Astrocyte (in vitro differentiated cells and primary cell): ENCODE measurements at regions not wholly inside any gene's neighbourhood (a gene's known extent, or its start where the extent isn't known, plus 50 kb on each side); places are given as distances from the start of the nearest gene placed in this dataset.
A peak's percentile ranks its signal among the peaks of the same experiment; 100 is the strongest.

ENCODE experiments used
- DNase-seq: peaks from one replicate; pipeline ENCODE4 v3.0.0-alpha.2; 2010; ENCODE audit warnings: low read depth
- FAIRE-seq: peaks from 2 replicates; lab custom pipeline; 2011; peaks lifted over from hg19 to GRCh38; lab: Jason Lieb, UNC
- H2AFZ ChIP-seq: 2 replicates; pipeline ENCODE4 v1.6.0; 2012; ENCODE audit warnings: low read depth, low read length, inconsistent platforms
- H3K27ac ChIP-seq: 2 replicates; pipeline ENCODE4 v1.5.1; 2011; ENCODE audit warnings: low read depth, low read length, inconsistent platforms
- H3K27me3 ChIP-seq: 2 replicates; pipeline ENCODE4 v1.6.0; 2011; ENCODE audit warnings: low read length, inconsistent platforms; ENCODE audit not compliant: insufficient read depth
- H3K36me3 ChIP-seq: 2 replicates; pipeline ENCODE4 v1.5.1; 2011; ENCODE audit warnings: low read length, inconsistent platforms; ENCODE audit not compliant: insufficient read depth
- H3K4me1 ChIP-seq: 2 replicates; pipeline ENCODE4 v1.5.1; 2011; ENCODE audit warnings: low read length, inconsistent platforms; ENCODE audit not compliant: insufficient read depth
- H3K4me2 ChIP-seq: 2 replicates; pipeline ENCODE4 v1.6.0; 2012; ENCODE audit warnings: low read length, inconsistent platforms
- H3K4me3 ChIP-seq: 2 replicates; pipeline ENCODE4 v1.5.1; 2011; ENCODE audit warnings: low read depth, mild to moderate bottlenecking, low read length, inconsistent platforms; ENCODE audit not compliant: insufficient read depth
- H3K79me2 ChIP-seq: 2 replicates; pipeline ENCODE4 v1.6.0; 2012; ENCODE audit warnings: mild to moderate bottlenecking, low read length, inconsistent platforms; ENCODE audit not compliant: insufficient read depth
- H3K9ac ChIP-seq: 2 replicates; pipeline ENCODE4 v1.6.0; 2012; ENCODE audit warnings: mild to moderate bottlenecking, low read length, inconsistent platforms
- H3K9me3 ChIP-seq: 2 replicates; pipeline ENCODE4 v1.5.1; 2012; ENCODE audit warnings: low read depth, mild to moderate bottlenecking, low read length, inconsistent platforms; ENCODE audit not compliant: insufficient read depth
- H4K20me1 ChIP-seq: 2 replicates; pipeline ENCODE4 v1.6.0; 2012; ENCODE audit warnings: low read length, inconsistent platforms; ENCODE audit not compliant: insufficient read depth
- H3K27ac Mint-ChIP-seq: one replicate; pipeline ENCODE4 v1.8.0; 2021; ENCODE audit warnings: mild to moderate bottlenecking, mixed read lengths; ENCODE audit not compliant: unreplicated experiment
- H3K27me3 Mint-ChIP-seq: one replicate; pipeline ENCODE4 v1.8.0; 2021; ENCODE audit warnings: low read depth, mixed read lengths; ENCODE audit not compliant: unreplicated experiment
- H3K36me3 Mint-ChIP-seq: one replicate; pipeline ENCODE4 v1.8.0; 2021; ENCODE audit warnings: low read depth, mixed read lengths; ENCODE audit not compliant: unreplicated experiment
- H3K4me1 Mint-ChIP-seq: one replicate; pipeline ENCODE4 v1.8.0; 2021; ENCODE audit warnings: low read depth, mixed read lengths; ENCODE audit not compliant: unreplicated experiment
- H3K4me3 Mint-ChIP-seq: one replicate; pipeline ENCODE4 v1.8.0; 2021; ENCODE audit warnings: mild to moderate bottlenecking, moderate library complexity, mixed read lengths; ENCODE audit not compliant: unreplicated experiment
- H3K9me3 Mint-ChIP-seq: one replicate; pipeline ENCODE4 v1.8.0; 2021; ENCODE audit warnings: mild to moderate bottlenecking, mixed read lengths; ENCODE audit not compliant: unreplicated experiment
- CTCF ChIP-seq: IDR thresholded peaks from 2 replicates; pipeline ENCODE4 v1.5.1; 2011; ENCODE audit warnings: low read depth, mild to moderate bottlenecking, inconsistent platforms, low read length, moderate library complexity; ENCODE audit not compliant: insufficient read depth
- EZH2 ChIP-seq: IDR thresholded peaks from 2 replicates; pipeline ENCODE4 v1.6.1; 2012; ENCODE audit warnings: mild to moderate bottlenecking, low read length, inconsistent platforms; ENCODE audit not compliant: insufficient read depth

DNA sequence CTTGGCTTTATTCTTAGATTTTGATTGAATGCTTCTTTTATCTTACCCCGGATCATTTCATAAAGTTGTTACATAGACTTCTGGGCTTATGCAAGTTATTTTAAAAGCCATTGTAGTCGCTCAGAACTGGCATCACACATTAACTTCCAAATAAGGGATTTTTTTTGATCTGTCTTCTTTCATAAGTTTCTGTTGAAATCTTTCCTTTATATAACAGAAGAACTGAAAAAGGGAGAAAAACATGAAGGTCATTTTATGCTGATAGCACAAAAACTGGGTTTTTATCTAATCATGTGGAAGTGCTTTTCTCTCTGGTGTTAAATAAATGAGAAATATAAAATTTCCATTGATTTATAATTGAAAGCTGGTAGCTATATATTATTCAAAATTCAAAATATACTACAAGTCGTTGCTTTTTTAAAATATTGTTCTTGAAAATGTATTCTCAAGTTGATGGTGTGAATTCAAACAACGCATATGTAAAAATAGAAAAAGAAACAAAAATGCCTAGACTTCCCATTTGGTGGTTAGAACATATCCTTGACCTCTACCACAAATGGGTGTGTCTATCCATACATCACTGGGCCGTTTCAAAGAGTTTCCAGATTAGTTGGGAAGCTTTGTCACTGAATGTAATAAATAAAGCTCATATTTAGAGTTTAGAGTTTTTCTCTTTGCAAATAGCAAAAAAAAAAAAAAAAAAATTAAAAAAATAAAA is 258.3 kb upstream of the ZPLD1 start:
- no peak overlapping the region for H3K4me3 Mint-ChIP-seq
- FAIRE-seq (no peak), DNase-seq (no peak)
- no peaks in the 10 kb centered on the region for H3K27me3 Mint-ChIP-seq
- TF ChIP-seq EZH2: no peak
- TF ChIP-seq CTCF: no peak
- Histone ChIP-seq H3K36me3 (no peaks in the 10 kb centered on the region), H3K27me3 (no peaks in the 10 kb centered on the region), H3K4me1 (peaks cover 51% of the 10 kb centered on the region), H3K4me3 (no peak overlapping the region), H3K9ac (no peak overlapping the region), H3K27ac (no peak overlapping the region), H3K9me3 (no peaks in the 10 kb centered on the region), H3K4me2 (no peak overlapping the region), H4K20me1 (no peaks in the 10 kb centered on the region), H3K79me2 (no peaks in the 10 kb centered on the region), H2AFZ (no peak overlapping the region)
- H3K27ac Mint-ChIP-seq: no peak overlapping the region
- no peaks in the 10 kb centered on the region for H3K9me3 Mint-ChIP-seq
- H3K36me3 Mint-ChIP-seq: no peaks in the 10 kb centered on the region
- H3K4me1 Mint-ChIP-seq: peaks cover 8% of the 10 kb centered on the region

DNA sequence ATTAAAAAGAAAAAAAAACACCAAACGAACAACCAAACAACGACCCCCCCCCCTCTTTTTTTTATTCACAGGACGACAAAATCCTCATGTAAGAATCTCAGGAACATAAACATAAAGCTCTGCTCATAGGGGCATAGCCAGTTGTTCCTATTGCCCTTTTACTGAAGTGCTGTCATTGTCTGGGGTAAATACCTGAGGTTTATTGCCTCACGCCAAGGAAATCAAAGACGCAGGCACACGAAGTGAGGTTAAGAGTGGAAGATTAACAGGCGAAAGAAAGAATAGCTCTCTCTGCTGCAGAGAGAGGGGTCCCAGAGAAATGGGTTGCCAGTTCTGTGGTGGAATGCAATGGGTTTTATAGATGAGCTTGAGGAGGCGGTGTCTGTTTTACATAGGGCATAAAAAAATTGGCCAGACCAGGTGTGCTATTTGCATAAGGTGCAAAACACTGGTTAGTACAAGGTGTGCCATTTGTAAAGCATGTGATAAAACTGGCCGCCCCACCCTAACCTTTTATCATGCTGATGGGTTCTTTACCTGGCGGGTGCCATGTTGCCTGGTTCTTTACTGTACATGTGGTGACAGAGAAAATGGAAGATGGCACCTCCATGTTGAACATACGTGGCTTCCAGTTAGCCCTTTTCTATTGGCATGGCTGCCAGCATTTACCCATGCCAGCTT is 257.6 kb upstream of the ZPLD1 start:
- Mint-ChIP-seq H3K9me3 (no peaks in the 10 kb centered on the region), H3K4me3 (no peak overlapping the region), H3K27ac (no peak overlapping the region), H3K4me1 (peaks cover 8% of the 10 kb centered on the region), H3K27me3 (no peaks in the 10 kb centered on the region), H3K36me3 (no peaks in the 10 kb centered on the region)
- Histone ChIP-seq H3K4me2 (no peak overlapping the region), H3K36me3 (no peaks in the 10 kb centered on the region), H4K20me1 (no peaks in the 10 kb centered on the region), H3K4me3 (no peak overlapping the region), H3K27me3 (no peaks in the 10 kb centered on the region), H2AFZ (no peak overlapping the region), H3K79me2 (no peaks in the 10 kb centered on the region), H3K27ac (no peak overlapping the region), H3K4me1 (peaks cover 58% of the 10 kb centered on the region), H3K9me3 (no peaks in the 10 kb centered on the region), H3K9ac (no peak overlapping the region)
- TF ChIP-seq CTCF (no peak), EZH2 (no peak)
- no peak for DNase-seq
- FAIRE-seq: no peak

- no peak for TF ChIP-seq CTCF
- no peak for TF ChIP-seq EZH2
- no peak overlapping the region for H3K4me3 Mint-ChIP-seq
- FAIRE-seq (no peak), DNase-seq (no peak)
- Histone ChIP-seq H3K4me1 (peaks cover 55% of the 10 kb centered on the region), H3K4me2 (no peak overlapping the region), H3K27me3 (no peaks in the 10 kb centered on the region), H3K27ac (peak overlapping the region; percentile 87), H3K9me3 (no peaks in the 10 kb centered on the region), H4K20me1 (no peaks in the 10 kb centered on the region), H3K9ac (peak overlapping the region; percentile 67), H3K79me2 (no peaks in the 10 kb centered on the region), H3K36me3 (no peaks in the 10 kb centered on the region), H2AFZ (no peak overlapping the region), H3K4me3 (no peak overlapping the region)
- H3K27me3 Mint-ChIP-seq: no peaks in the 10 kb centered on the region
- H3K9me3 Mint-ChIP-seq: no peaks in the 10 kb centered on the region
- H3K4me1 Mint-ChIP-seq: peaks cover 8% of the 10 kb centered on the region
- no peaks in the 10 kb centered on the region for H3K36me3 Mint-ChIP-seq
- H3K27ac Mint-ChIP-seq: no peak overlapping the region
These were observed 256.0 kb upstream of the ZPLD1 start for GRCh38 chr3:102178817-102179216.
